Hepatocyte (in vitro differentiated cells): ENCODE measurements at regions not wholly inside any gene's neighbourhood (a gene's known extent, or its start where the extent isn't known, plus 50 kb on each side); places are given as distances from the start of the nearest gene placed in this dataset.

Experiments used
- EZH2 ChIP-seq: fragments of 200-600 bp; sonication (generic); IDR thresholded peaks from 2 replicates; pipeline ENCODE4 v1.6.1; 2016; ENCODE audit warnings: antibody characterized with exemption, mild to moderate bottlenecking, borderline replicate concordance
- TF ChIP-seq, protein P1 (sequence below): fragments of 200-600 bp; sonication (generic); IDR thresholded peaks from 2 replicates; pipeline ENCODE4 v1.5.1; 2016; ENCODE audit warnings: antibody characterized with exemption, mild to moderate bottlenecking; ENCODE audit not compliant: poor library complexity

DNA sequence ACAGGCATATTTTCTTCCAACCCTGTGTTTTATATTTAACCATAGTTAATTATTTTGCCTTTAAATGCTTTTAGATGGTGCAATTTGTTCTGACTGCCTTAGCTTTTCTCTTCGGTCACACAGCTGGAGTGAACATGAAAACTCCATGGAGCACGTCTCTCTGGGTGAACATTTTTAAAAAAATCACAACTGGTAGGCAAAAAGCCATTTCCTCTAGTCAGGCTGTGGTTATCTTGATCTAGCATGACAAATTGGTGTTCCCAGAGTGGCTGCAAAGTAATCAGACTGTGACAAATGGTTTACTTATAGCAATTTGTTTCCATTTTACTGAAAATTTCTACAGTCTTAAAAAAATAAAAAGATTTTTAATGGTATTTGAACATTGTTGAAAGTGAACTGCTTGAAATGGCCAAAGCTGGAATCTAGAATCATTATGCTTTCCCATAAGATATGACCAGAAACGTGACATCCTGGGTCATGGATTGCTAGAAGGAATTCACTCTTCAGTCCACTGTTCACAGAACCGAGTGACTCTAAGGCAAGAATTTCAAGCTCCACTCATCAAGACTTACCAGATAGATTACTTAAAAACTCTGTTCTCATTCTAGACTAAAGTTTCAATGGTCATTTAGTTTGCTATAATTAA is 703.6 kb downstream of the CPS1 start:
- TF ChIP-seq, protein P1, sequence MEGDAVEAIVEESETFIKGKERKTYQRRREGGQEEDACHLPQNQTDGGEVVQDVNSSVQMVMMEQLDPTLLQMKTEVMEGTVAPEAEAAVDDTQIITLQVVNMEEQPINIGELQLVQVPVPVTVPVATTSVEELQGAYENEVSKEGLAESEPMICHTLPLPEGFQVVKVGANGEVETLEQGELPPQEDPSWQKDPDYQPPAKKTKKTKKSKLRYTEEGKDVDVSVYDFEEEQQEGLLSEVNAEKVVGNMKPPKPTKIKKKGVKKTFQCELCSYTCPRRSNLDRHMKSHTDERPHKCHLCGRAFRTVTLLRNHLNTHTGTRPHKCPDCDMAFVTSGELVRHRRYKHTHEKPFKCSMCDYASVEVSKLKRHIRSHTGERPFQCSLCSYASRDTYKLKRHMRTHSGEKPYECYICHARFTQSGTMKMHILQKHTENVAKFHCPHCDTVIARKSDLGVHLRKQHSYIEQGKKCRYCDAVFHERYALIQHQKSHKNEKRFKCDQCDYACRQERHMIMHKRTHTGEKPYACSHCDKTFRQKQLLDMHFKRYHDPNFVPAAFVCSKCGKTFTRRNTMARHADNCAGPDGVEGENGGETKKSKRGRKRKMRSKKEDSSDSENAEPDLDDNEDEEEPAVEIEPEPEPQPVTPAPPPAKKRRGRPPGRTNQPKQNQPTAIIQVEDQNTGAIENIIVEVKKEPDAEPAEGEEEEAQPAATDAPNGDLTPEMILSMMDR: no peak
- TF ChIP-seq EZH2: no peak
